ENCODE measurements at regions not wholly inside any gene's neighbourhood (a gene's known extent, or its start where the extent isn't known, plus 50 kb on each side); places are given as distances from the start of the nearest gene placed in this dataset.

GRCh38 chr2:239528883-239529282 lies 128.1 kb upstream of the HDAC4 start:
- H3K36me3 ChIP-seq (ENCODE audit: control insufficient read depth in 2 of 2, extremely low read depth in 1 of 2, insufficient read depth in 1 of 2, low read length in 1 of 2), result no peaks in the 10 kb centered on the region
- H3K9me3 ChIP-seq, result no peaks in the 10 kb centered on the region
- H3K27ac Mint-ChIP-seq, result no peak overlapping the region
- H3K9me3 Mint-ChIP-seq, result no peaks in the 10 kb centered on the region
- H3K4me3 Mint-ChIP-seq, result no peak overlapping the region
- DNase-seq (no peak), ATAC-seq (replicated peaks in 1 of 4) (no peak)
- H3K27ac ChIP-seq (ENCODE audit: low read length), result no peak overlapping the region
- CTCF ChIA-PET, result no interaction called here
- 88% methylated on average over 1 of the region's 1 CpG for WGBS (ENCODE audit: insufficient coverage)
- H3K27me3 ChIP-seq (replicated peaks in 1 of 2; ENCODE audit: control insufficient read depth in 2 of 2, extremely low read depth in 1 of 2, insufficient read depth in 2 of 2, low read length in 1 of 2), result peaks cover 0 to 17% of the 10 kb centered on the region in 2 experiments
- no peaks in the 10 kb centered on the region for H3K4me1 Mint-ChIP-seq
- POLR2A ChIA-PET, result no interaction called here
- no peak overlapping the region for H3K4me3 ChIP-seq (ENCODE audit: control insufficient read depth in 1 of 2, extremely low read depth in 1 of 2, low read length in 1 of 2)
- peaks cover 0 to 10% of the 10 kb centered on the region in 2 donors for H3K27me3 Mint-ChIP-seq
- H3K36me3 Mint-ChIP-seq, result no peaks in the 10 kb centered on the region
- no peaks in the 10 kb centered on the region for H3K4me1 ChIP-seq (ENCODE audit: control insufficient read depth in 1 of 2, extremely low read depth in 1 of 2, insufficient read depth in 2 of 2, low read length in 2 of 2)

- ATAC-seq (replicated peaks in 1 of 4) (no peak), DNase-seq (no peak)
- Histone ChIP-seq H3K27ac (ENCODE audit: low read length) (no peak overlapping the region), H3K4me3 (ENCODE audit: control insufficient read depth in 1 of 2, extremely low read depth in 1 of 2, low read length in 1 of 2) (no peak overlapping the region), H3K4me1 (ENCODE audit: control insufficient read depth in 1 of 2, extremely low read depth in 1 of 2, insufficient read depth in 2 of 2, low read length in 2 of 2) (no peaks in the 10 kb centered on the region), H3K36me3 (ENCODE audit: control insufficient read depth in 2 of 2, extremely low read depth in 1 of 2, insufficient read depth in 1 of 2, low read length in 1 of 2) (no peaks in the 10 kb centered on the region), H3K27me3 (replicated peaks in 1 of 2; ENCODE audit: control insufficient read depth in 2 of 2, extremely low read depth in 1 of 2, insufficient read depth in 2 of 2, low read length in 1 of 2) (peaks cover 0 to 23% of the 10 kb centered on the region in 2 experiments), H3K9me3 (no peaks in the 10 kb centered on the region)
- Mint-ChIP-seq H3K27me3 (peaks cover 0 to 10% of the 10 kb centered on the region in 2 donors), H3K27ac (no peak overlapping the region), H3K4me1 (no peaks in the 10 kb centered on the region), H3K4me3 (no peak overlapping the region), H3K36me3 (no peaks in the 10 kb centered on the region), H3K9me3 (no peaks in the 10 kb centered on the region)
- WGBS (ENCODE audit: insufficient coverage), result 85% methylated on average over 11 of the region's 11 CpGs
- ChIA-PET POLR2A (no interaction called here), CTCF (no interaction called here)
Observed at GRCh38 chr2:239528146-239528545, 127.3 kb upstream of the HDAC4 start.

GRCh38 chr2:239526666-239527415 lies 126.0 kb upstream of the HDAC4 start:
- H3K9me3 Mint-ChIP-seq, result no peaks in the 10 kb centered on the region
- Histone ChIP-seq H3K27me3 (replicated peaks in 1 of 2; ENCODE audit: control insufficient read depth in 2 of 2, extremely low read depth in 1 of 2, insufficient read depth in 2 of 2, low read length in 1 of 2) (peaks cover 0 to 30% of the 10 kb centered on the region in 2 experiments), H3K27ac (ENCODE audit: low read length) (no peak overlapping the region), H3K4me1 (ENCODE audit: control insufficient read depth in 1 of 2, extremely low read depth in 1 of 2, insufficient read depth in 2 of 2, low read length in 2 of 2) (no peaks in the 10 kb centered on the region), H3K9me3 (no peaks in the 10 kb centered on the region), H3K36me3 (ENCODE audit: control insufficient read depth in 2 of 2, extremely low read depth in 1 of 2, insufficient read depth in 1 of 2, low read length in 1 of 2) (no peaks in the 10 kb centered on the region), H3K4me3 (ENCODE audit: control insufficient read depth in 1 of 2, extremely low read depth in 1 of 2, low read length in 1 of 2) (no peak overlapping the region)
- H3K27ac Mint-ChIP-seq, result no peak overlapping the region
- H3K27me3 Mint-ChIP-seq, result peaks cover 0 to 10% of the 10 kb centered on the region in 2 donors
- no peak overlapping the region for H3K4me3 Mint-ChIP-seq
- no peaks in the 10 kb centered on the region for H3K36me3 Mint-ChIP-seq
- ChIA-PET POLR2A (no interaction called here), CTCF (interaction anchor here in 1 of 2 donors (0.6 kb wide), 1 partner anchor 1426 kb away, joined by 4 read pairs; no protein-coding TSS in a partner anchor)
- DNase-seq (no peak), ATAC-seq (replicated peaks in 1 of 4) (no peak)
- WGBS (ENCODE audit: insufficient coverage), result 88% methylated on average over 16 of the region's 25 CpGs
- no peaks in the 10 kb centered on the region for H3K4me1 Mint-ChIP-seq

GRCh38 chr2:239526038-239526437 lies 125.2 kb upstream of the HDAC4 start:
- ATAC-seq (replicated peaks in 1 of 4), result no peak
- no peak for DNase-seq
- H3K36me3 ChIP-seq (ENCODE audit: control insufficient read depth in 2 of 2, extremely low read depth in 1 of 2, insufficient read depth in 1 of 2, low read length in 1 of 2), result no peaks in the 10 kb centered on the region
- Mint-ChIP-seq H3K4me1 (no peaks in the 10 kb centered on the region), H3K27ac (peak overlapping the region in 1 of 2 donors; percentile 31), H3K36me3 (no peaks in the 10 kb centered on the region), H3K4me3 (no peak overlapping the region), H3K27me3 (peaks cover 0 to 9% of the 10 kb centered on the region in 2 donors), H3K9me3 (no peaks in the 10 kb centered on the region)
- no peak overlapping the region for H3K27ac ChIP-seq (ENCODE audit: low read length)
- whole genome bisulfite sequencing (ENCODE audit: insufficient coverage), result 87% methylated on average over 7 of the region's 8 CpGs
- H3K4me1 ChIP-seq (ENCODE audit: control insufficient read depth in 1 of 2, extremely low read depth in 1 of 2, insufficient read depth in 2 of 2, low read length in 2 of 2), result no peaks in the 10 kb centered on the region
- no peak overlapping the region for H3K4me3 ChIP-seq (ENCODE audit: control insufficient read depth in 1 of 2, extremely low read depth in 1 of 2, low read length in 1 of 2)
- H3K27me3 ChIP-seq (replicated peaks in 1 of 2; ENCODE audit: control insufficient read depth in 2 of 2, extremely low read depth in 1 of 2, insufficient read depth in 2 of 2, low read length in 1 of 2), result peaks cover 0 to 30% of the 10 kb centered on the region in 2 experiments
- H3K9me3 ChIP-seq, result no peaks in the 10 kb centered on the region
- CTCF ChIA-PET, result no interaction called here
- POLR2A ChIA-PET, result interaction anchor here in 1 of 2 donors (0.5 kb wide), 1 partner anchor 277 kb away, joined by 3 read pairs; no protein-coding TSS in a partner anchor

- CTCF ChIA-PET, result no interaction called here
- no peak overlapping the region for H3K27ac ChIP-seq (ENCODE audit: low read length)
- ATAC-seq (replicated peaks in 1 of 4), result no peak
- H3K4me3 Mint-ChIP-seq, result no peak overlapping the region
- H3K36me3 ChIP-seq (ENCODE audit: control insufficient read depth in 2 of 2, extremely low read depth in 1 of 2, insufficient read depth in 1 of 2, low read length in 1 of 2), result no peaks in the 10 kb centered on the region
- H3K4me1 ChIP-seq (ENCODE audit: control insufficient read depth in 1 of 2, extremely low read depth in 1 of 2, insufficient read depth in 2 of 2, low read length in 2 of 2), result no peaks in the 10 kb centered on the region
- H3K36me3 Mint-ChIP-seq, result no peaks in the 10 kb centered on the region
- no peaks in the 10 kb centered on the region for H3K9me3 ChIP-seq
- H3K9me3 Mint-ChIP-seq, result no peaks in the 10 kb centered on the region
- 45% methylated on average over 2 of the region's 2 CpGs for WGBS (ENCODE audit: insufficient coverage)
- H3K4me3 ChIP-seq (ENCODE audit: control insufficient read depth in 1 of 2, extremely low read depth in 1 of 2, low read length in 1 of 2), result no peak overlapping the region
- POLR2A ChIA-PET, result interaction anchor here in 1 of 2 donors (0.7 kb wide), 1 partner anchor 565 kb away, joined by 4 read pairs; no protein-coding TSS in a partner anchor
- no peak overlapping the region for H3K27ac Mint-ChIP-seq
- H3K4me1 Mint-ChIP-seq, result peaks cover 2 to 5% (median 4%) of the 10 kb centered on the region in 3 donors
- H3K27me3 ChIP-seq (replicated peaks in 1 of 2; ENCODE audit: control insufficient read depth in 2 of 2, extremely low read depth in 1 of 2, insufficient read depth in 2 of 2, low read length in 1 of 2), result peaks cover 0 to 28% of the 10 kb centered on the region in 2 experiments
- no peaks in the 10 kb centered on the region for H3K27me3 Mint-ChIP-seq
- no peak for DNase-seq
Observed at GRCh38 chr2:239523954-239524330, 123.1 kb upstream of the HDAC4 start.

GRCh38 chr2:239523147-239523953 lies 122.5 kb upstream of the HDAC4 start:
- ATAC-seq (replicated peaks in 1 of 4) (no peak), DNase-seq (no peak)
- ChIA-PET POLR2A (interaction anchor here (0.6 to 0.7 kb wide), 2 partner anchors 565 to 664 kb away, joined by 4 to 6 read pairs; no protein-coding TSS in a partner anchor), CTCF (no interaction called here)
- 66% methylated on average over 6 of the region's 15 CpGs for WGBS (ENCODE audit: insufficient coverage)
- no peaks in the 10 kb centered on the region for H3K4me1 ChIP-seq (ENCODE audit: control insufficient read depth in 1 of 2, extremely low read depth in 1 of 2, insufficient read depth in 2 of 2, low read length in 2 of 2)
- Mint-ChIP-seq H3K27ac (no peak overlapping the region), H3K27me3 (no peaks in the 10 kb centered on the region), H3K4me1 (peaks cover 2 to 7% (median 4%) of the 10 kb centered on the region in 3 donors), H3K36me3 (no peaks in the 10 kb centered on the region), H3K4me3 (no peak overlapping the region), H3K9me3 (no peaks in the 10 kb centered on the region)
- no peaks in the 10 kb centered on the region for H3K36me3 ChIP-seq (ENCODE audit: control insufficient read depth in 2 of 2, extremely low read depth in 1 of 2, insufficient read depth in 1 of 2, low read length in 1 of 2)
- H3K27me3 ChIP-seq (replicated peaks in 1 of 2; ENCODE audit: control insufficient read depth in 2 of 2, extremely low read depth in 1 of 2, insufficient read depth in 2 of 2, low read length in 1 of 2), result peaks cover 0 to 29% of the 10 kb centered on the region in 2 experiments
- H3K4me3 ChIP-seq (ENCODE audit: control insufficient read depth in 1 of 2, extremely low read depth in 1 of 2, low read length in 1 of 2), result no peak overlapping the region
- H3K27ac ChIP-seq (ENCODE audit: low read length), result no peak overlapping the region
- H3K9me3 ChIP-seq, result no peaks in the 10 kb centered on the region
